K562 (cell line): ENCODE measurements at regions not wholly inside any gene's neighbourhood (a gene's known extent, or its start where the extent isn't known, plus 50 kb on each side); places are given as distances from the start of the nearest gene placed in this dataset.

Experiments used
- ATAC-seq: fragments of 200-7000 bp; cut with Tn5 transposase; 3 replicates; pipeline ENCODE4 v1.9.1; 2020; ENCODE audit warnings: moderate library complexity
- BruUV-seq: library from RNA; stranded (reverse); fragments of 400-500 nt; replicated peaks from 2 replicates; lab custom pipeline; 2021; lab: Mats Ljungman, UMichigan
- CTCF ChIA-PET: fragments of 300-600 bp; formaldehyde crosslinking; extraction: SDS; loops from one replicate; lab custom pipeline; 2021; ENCODE audit warnings: low intra/inter-chr PET ratio; lab: Yijun Ruan, JAX
- POLR2A ChIA-PET: fragments of 300-600, 350-650 bp; sonication (Branson Sonifier 250); formaldehyde crosslinking; extraction: SDS; loops from one replicate; lab custom pipeline; 2021; ENCODE audit warnings: antibody characterized with exemption, inconsistent platforms; lab: Yijun Ruan, JAX
- DNase-seq, 4 experiments: peaks; one replicate each; pipeline versions ENCODE4 v3.0.0 to v3.0.0-alpha.2; 2011 to 2018; ENCODE audit warnings: low spot score in 3 of 4, mixed read lengths in 3 of 4; ENCODE audit errors: extremely low read depth in 1 of 4
- FAIRE-seq: peaks from 2 replicates; lab custom pipeline; 2011; peaks lifted over from hg19 to GRCh38; lab: Jason Lieb, UNC
- H2AFZ ChIP-seq: 2 replicates; pipeline ENCODE4 v1.6.0; 2011; ENCODE audit warnings: low read depth, low read length, control low read depth, inconsistent platforms
- H3K27ac ChIP-seq: fragments of 200-600 bp; 3 replicates; pipeline ENCODE4 v1.8.0; 2011; ENCODE audit warnings: low read depth, mild to moderate bottlenecking, control low read depth, inconsistent platforms, low read length, moderate library complexity, mixed read lengths; ENCODE audit errors: extremely low read depth
- H3K27me3 ChIP-seq, 2 experiments: fragments of 300-600 bp in 1 of 2; 2 replicates in 1 of 2; 3 replicates in 1 of 2; pipeline versions ENCODE4 v1.6.0 to v1.8.0; 2011; ENCODE audit warnings: inconsistent platforms in 2 of 2, low read length in 2 of 2, mild to moderate bottlenecking in 1 of 2, mixed read lengths in 1 of 2, moderate library complexity in 1 of 2; ENCODE audit not compliant: control insufficient read depth in 2 of 2, insufficient read depth in 2 of 2
- H3K36me3 ChIP-seq: fragments of 300-600 bp; 3 replicates; pipeline ENCODE4 v1.8.0; 2011; ENCODE audit warnings: mild to moderate bottlenecking, low read length, inconsistent platforms; ENCODE audit not compliant: control insufficient read depth, insufficient read depth
- H3K4me1 ChIP-seq, 2 experiments: fragments of 200-600 bp in 1 of 2; replicated peaks in 1 of 2; 2 replicates in 1 of 2; 3 replicates in 1 of 2; pipeline versions ENCODE4 v1.5.1 to v1.8.0; 2011; ENCODE audit warnings: inconsistent platforms in 2 of 2, low read length in 2 of 2, mild to moderate bottlenecking in 1 of 2, mixed read lengths in 1 of 2, moderate library complexity in 1 of 2; ENCODE audit not compliant: control insufficient read depth in 2 of 2, insufficient read depth in 2 of 2
- H3K4me2 ChIP-seq: 2 replicates; pipeline ENCODE4 v1.6.1; 2011; ENCODE audit warnings: low read length, control low read depth, inconsistent platforms, mixed read lengths; ENCODE audit not compliant: insufficient read depth
- H3K4me3 ChIP-seq: fragments of 200-600 bp; sonication (generic), shearing (Covaris generic); 2 replicates; pipeline ENCODE4 v1.5.1; 2016; ENCODE audit warnings: control low read depth, inconsistent platforms
- H3K79me2 ChIP-seq: fragments of 200-600 bp; 3 replicates; pipeline ENCODE4 v1.8.0; 2011; ENCODE audit warnings: low read length, inconsistent platforms; ENCODE audit not compliant: control insufficient read depth, insufficient read depth
- H3K9ac ChIP-seq, 2 experiments: 2 replicates each; pipeline versions ENCODE4 v1.6.0 to v1.6.1; 2011; ENCODE audit warnings: low read depth in 2 of 2, low read length in 2 of 2, control low read depth in 1 of 2, inconsistent platforms in 1 of 2, mild to moderate bottlenecking in 1 of 2, mixed read lengths in 1 of 2; ENCODE audit not compliant: insufficient read depth in 1 of 2
- H3K9me1 ChIP-seq: one replicate; pipeline ENCODE4 v1.6.0; 2011; ENCODE audit warnings: inconsistent platforms, mild to moderate bottlenecking, low read length, moderate library complexity; ENCODE audit not compliant: control insufficient read depth, insufficient read depth
- H3K9me3 ChIP-seq: replicated peaks from 2 replicates; pipeline ENCODE4 v1.5.1; 2011; ENCODE audit warnings: low read depth, low read length, inconsistent platforms; ENCODE audit not compliant: control insufficient read depth, insufficient read depth
- H4K20me1 ChIP-seq: replicated peaks from 2 replicates; pipeline ENCODE4 v1.6.1; 2011; ENCODE audit warnings: low read length, inconsistent platforms, mixed read lengths; ENCODE audit not compliant: control insufficient read depth, insufficient read depth
- BRF2 ChIP-seq: IDR thresholded peaks from 3 replicates; pipeline ENCODE4 v1.6.1; 2011; ENCODE audit warnings: borderline replicate concordance, mild to moderate bottlenecking; ENCODE audit not compliant: insufficient read length, insufficient read depth
- CTCF ChIP-seq, 3 experiments: IDR thresholded peaks in 2 of 3; conservative IDR thresholded peaks in 1 of 3; 2 replicates each; pipeline ENCODE4 v1.5.1; 2011 to 2012; ENCODE audit warnings: low read length in 3 of 3, mild to moderate bottlenecking in 3 of 3, control low read depth in 2 of 3, improper control_type of control experiment in 1 of 3, inconsistent platforms in 1 of 3, low read depth in 1 of 3, mixed read lengths in 1 of 3, moderate library complexity in 1 of 3; ENCODE audit not compliant: insufficient read depth in 2 of 3
- ETV6 ChIP-seq, 3 experiments: fragments of 150-350 bp in 1 of 3; sonication (generic) in 1 of 3; formaldehyde crosslinking in 1 of 3; IDR thresholded peaks; 2 replicates each; pipeline versions ENCODE4 v1.6.1 to v1.8.0; 2014 to 2022; ENCODE audit warnings: borderline replicate concordance in 2 of 3, low read depth in 2 of 3, antibody characterized with exemption in 1 of 3, low read length in 1 of 3, mild to moderate bottlenecking in 1 of 3, missing genetic modification reagents in 1 of 3
- FOXK2 ChIP-seq, 2 experiments: fragments of 450-650 bp; IDR thresholded peaks in 1 of 2; conservative IDR thresholded peaks in 1 of 2; 2 replicates each; pipeline ENCODE4 v1.6.1; 2016; ENCODE audit warnings: low read depth in 2 of 2, mild to moderate bottlenecking in 1 of 2
- HMBOX1 ChIP-seq: sonication (generic); IDR thresholded peaks from 2 replicates; pipeline ENCODE4 v1.6.1; 2016
- KAT8 ChIP-seq: fragments of 450-650 bp; IDR thresholded peaks from 2 replicates; pipeline ENCODE4 v1.6.1; 2016; ENCODE audit warnings: low read depth, mild to moderate bottlenecking
- KDM1A ChIP-seq, 2 experiments: fragments of 450-650 bp; IDR thresholded peaks; 2 replicates each; pipeline ENCODE4 v1.6.1; 2016; ENCODE audit warnings: mild to moderate bottlenecking in 2 of 2
- KLF13 ChIP-seq: fragments of 450-650 bp; IDR thresholded peaks from 2 replicates; pipeline ENCODE4 v1.6.1; 2016; ENCODE audit warnings: missing genetic modification characterization, low read depth, mild to moderate bottlenecking, missing compliant biosample characterization, moderate library complexity, borderline replicate concordance
- MYNN ChIP-seq, 2 experiments: sonication (generic); formaldehyde crosslinking in 1 of 2; IDR thresholded peaks; 2 replicates each; pipeline versions ENCODE4 v1.5.0 to v1.6.1; 2016 to 2020; ENCODE audit warnings: antibody characterized with exemption in 1 of 2, missing genetic modification reagents in 1 of 2
- NCOA4 ChIP-seq: fragments of 450-650 bp; IDR thresholded peaks from 2 replicates; pipeline ENCODE4 v1.6.1; 2018; ENCODE audit warnings: mild to moderate bottlenecking; ENCODE audit not compliant: partially characterized antibody
- NR1H2 ChIP-seq: sonication (generic); formaldehyde crosslinking; IDR thresholded peaks from 2 replicates; pipeline ENCODE4 v1.4.0; 2020; ENCODE audit warnings: mild to moderate bottlenecking, missing genetic modification reagents
- PHF8 ChIP-seq: fragments of 200-600 bp; sonication (generic); IDR thresholded peaks from 2 replicates; pipeline ENCODE4 v1.6.1; 2012; ENCODE audit warnings: mixed run types, mild to moderate bottlenecking, inconsistent platforms, low read length, moderate library complexity, borderline replicate concordance
- SAFB2 ChIP-seq: fragments of 200-400 bp; formaldehyde crosslinking; IDR thresholded peaks from 2 replicates; pipeline ENCODE4 v1.6.1; 2018; ENCODE audit warnings: borderline replicate concordance, low read length, low read depth, moderate library complexity; ENCODE audit not compliant: severe bottlenecking
- SIN3B ChIP-seq: fragments of 450-650 bp; IDR thresholded peaks from 2 replicates; pipeline ENCODE4 v1.6.1; 2017; ENCODE audit warnings: low read depth, mild to moderate bottlenecking, moderate library complexity
- SREBF1 ChIP-seq: fragments of 150-350 bp; IDR thresholded peaks from 2 replicates; pipeline ENCODE4 v1.6.1; 2014; ENCODE audit warnings: antibody characterized with exemption, low read depth, low read length, borderline replicate concordance
- YBX1 ChIP-seq: fragments of 450-650 bp; IDR thresholded peaks from 2 replicates; pipeline ENCODE4 v1.7.1; 2016; ENCODE audit warnings: mild to moderate bottlenecking
- ZNF3 ChIP-seq: fragments of 250-450 bp; sonication (Bioruptor Pico); IDR thresholded peaks from 2 replicates; pipeline ENCODE4 v1.5.0; 2021; ENCODE audit warnings: mild to moderate bottlenecking, moderate library complexity
- ZSCAN29 ChIP-seq: fragments of 450-650 bp; IDR thresholded peaks from 2 replicates; pipeline ENCODE4 v1.6.1; 2017
- WGBS: fragments of 100-300 bp; shearing (Covaris generic); methylation state at CpG from one replicate; pipeline ENCODE4 v1.1.6; 2016; ENCODE audit warnings: low coverage, mixed read lengths; ENCODE audit not compliant: insufficient coverage; ENCODE audit errors: missing lambda C conversion rate; 5-methylcytosine and 5-hydroxymethylcytosine counted together
- in situ Hi-C: fragments of 300-500 bp; cut with MboI; formaldehyde crosslinking; loops from 4 replicates; pipeline ENCODE4 v1.15.0; 2018; ENCODE audit warnings: inconsistent platforms, mixed read lengths
- intact Hi-C: fragments of 100-400 bp; cut with micrococcal nuclease; formaldehyde crosslinking; loops from 2 replicates; pipeline ENCODE4 v1.14.2; 2022

GRCh38 chr4:187485676-187486075, 509.9 kb upstream of the ZFP42 start (continued):
- TF ChIP-seq FOXK2 (conservative IDR thresholded peaks at IDR 0.05 in 1 of 2, IDR thresholded peaks at IDR 0.05 in 1 of 2; ENCODE audit: low read depth in 2 of 2) (no peak), SREBF1 (no peak), SIN3B (no peak), SAFB2 (no peak)
- TF ChIP-seq, all 486 proteins: peak for 0

GRCh38 chr4:187491286-187491685, 504.3 kb upstream of the ZFP42 start:
- Histone ChIP-seq H3K9me3 (no peaks in the 10 kb centered on the region), H3K9ac (no peak overlapping the region), H3K4me3 (no peak overlapping the region), H3K9me1 (no peaks in the 10 kb centered on the region), H4K20me1 (no peaks in the 10 kb centered on the region), H3K27ac (no peak overlapping the region), H3K4me1 (no peaks in the 10 kb centered on the region), H3K4me2 (no peak overlapping the region), H3K36me3 (no peaks in the 10 kb centered on the region), H2AFZ (no peak overlapping the region), H3K79me2 (no peaks in the 10 kb centered on the region), H3K27me3 (no peaks in the 10 kb centered on the region)
- ATAC-seq (no peak), DNase-seq (no peak), FAIRE-seq (no peak)
- ChIA-PET CTCF (no interaction called here), POLR2A (no interaction called here)
- 3% methylated on average over 5 of the region's 5 CpGs for WGBS
- no peak for TF ChIP-seq BRF2
- no peak for TF ChIP-seq KDM1A (IDR thresholded peaks at IDR 0.05)
- no peak for TF ChIP-seq YBX1
- no peak for TF ChIP-seq ZSCAN29
- TF ChIP-seq KLF13: no peak
- no peak for TF ChIP-seq CTCF (IDR thresholded peaks at IDR 0.05 in 2 of 3, conservative IDR thresholded peaks at IDR 0.05 in 1 of 3; ENCODE audit: insufficient read depth in 2 of 3, low read depth in 1 of 3, low read length in 3 of 3)
- no peak for TF ChIP-seq NCOA4
- TF ChIP-seq ETV6 (IDR thresholded peaks at IDR 0.05; ENCODE audit: borderline replicate concordance in 1 of 2, low read depth in 2 of 2, low read length in 1 of 2): no peak
- no peak for TF ChIP-seq ETV6 (CRISPR knock-in tag; IDR thresholded peaks at IDR 0.05; ENCODE audit: borderline replicate concordance)
- TF ChIP-seq ZNF3 (CRISPR knock-in tag): no peak
- no peak for TF ChIP-seq MYNN (IDR thresholded peaks at IDR 0.05)
- no peak for TF ChIP-seq MYNN (CRISPR knock-in tag; IDR thresholded peaks at IDR 0.05)
- no peak for TF ChIP-seq KAT8
- TF ChIP-seq NR1H2 (CRISPR knock-in tag): no peak
- TF ChIP-seq HMBOX1: no peak
- no peak for TF ChIP-seq PHF8
- intact Hi-C loops (no loop called here), in situ Hi-C loops (no loop called here)
- BruUV-seq: no TSS peak
